PC-3 (cell line): ENCODE measurements at regions not wholly inside any gene's neighbourhood (a gene's known extent, or its start where the extent isn't known, plus 50 kb on each side); places are given as distances from the start of the nearest gene placed in this dataset.
"Not testable (repeated sequence)": the region's sequence is repeated elsewhere in the genome, so short reads cannot be mapped to it uniquely, and the experiment has no call there.

Experiments
- ATAC-seq: fragments of 200-7000 bp; cut with Tn5 transposase; 2 replicates; pipeline ENCODE4 v1.9.1; 2020; ENCODE audit warnings: mild to moderate bottlenecking, moderate library complexity
- BruUV-seq: library from RNA; stranded (reverse); fragments of 400-500 nt; replicated peaks from 2 replicates; lab custom pipeline; 2021; lab: Mats Ljungman, UMichigan
- CTCF ChIA-PET: fragments of 300-600 bp; sonication (Branson Sonifier 250); formaldehyde crosslinking; loops from one replicate; lab custom pipeline; 2022; ENCODE audit warnings: antibody characterized with exemption; lab: Charles Lee
- POLR2A ChIA-PET: fragments of 300-600 bp; sonication (Branson Sonifier 250); formaldehyde crosslinking; loops from one replicate; lab custom pipeline; 2022; ENCODE audit warnings: antibody characterized with exemption; ENCODE audit not compliant: unreplicated experiment; lab: Charles Lee
- DNase-seq: peaks from one replicate; pipeline ENCODE4 v3.0.0-alpha.2; 2015
- H2AFZ ChIP-seq: fragments of 300-600 bp; sonication (generic); 2 replicates; pipeline ENCODE4 v1.6.0; 2016; ENCODE audit warnings: antibody characterized with exemption, low read length
- H3F3A ChIP-seq: fragments of 300-600 bp; sonication (generic); one replicate; pipeline ENCODE4 v1.6.0; 2017; ENCODE audit warnings: antibody characterized with exemption, low read length, control low read depth, mild to moderate bottlenecking; ENCODE audit not compliant: unreplicated experiment
- H3K27ac ChIP-seq: fragments of 300-600 bp; sonication (generic); 2 replicates; pipeline ENCODE4 v1.5.1; 2016; ENCODE audit warnings: mild to moderate bottlenecking, low read length
- H3K27me3 ChIP-seq: fragments of 300-600 bp; sonication (generic); 2 replicates; pipeline ENCODE4 v1.6.1; 2016; ENCODE audit warnings: low read length, mixed read lengths
- H3K36me3 ChIP-seq: fragments of 300-600 bp; sonication (generic); 2 replicates; pipeline ENCODE4 v1.6.1; 2016; ENCODE audit warnings: low read depth, mixed run types, low read length, mixed read lengths
- H3K4me1 ChIP-seq: fragments of 300-600 bp; sonication (generic); 2 replicates; pipeline ENCODE4 v1.5.1; 2016; ENCODE audit warnings: low read length; ENCODE audit not compliant: insufficient read depth
- H3K4me2 ChIP-seq: fragments of 300-600 bp; sonication (generic); 2 replicates; pipeline ENCODE4 v1.6.0; 2016; ENCODE audit warnings: low read length
- H3K4me3 ChIP-seq: fragments of 300-600 bp; sonication (generic); 2 replicates; pipeline ENCODE4 v1.5.1; 2016; ENCODE audit warnings: mild to moderate bottlenecking, low read length, mixed read lengths
- H3K79me2 ChIP-seq: fragments of 300-600 bp; sonication (generic); 2 replicates; pipeline ENCODE4 v1.6.1; 2017; ENCODE audit warnings: low read length, mixed read lengths
- H3K9ac ChIP-seq: fragments of 300-600 bp; sonication (generic); 2 replicates; pipeline ENCODE4 v1.6.0; 2016; ENCODE audit warnings: mild to moderate bottlenecking, low read length
- H3K9me2 ChIP-seq: fragments of 300-600 bp; sonication (generic); replicated peaks from 2 replicates; pipeline ENCODE4 v1.6.1; 2016; ENCODE audit warnings: mixed run types, low read length, mixed read lengths
- H3K9me3 ChIP-seq: fragments of 300-600 bp; sonication (generic); 2 replicates; pipeline ENCODE4 v1.6.1; 2016; ENCODE audit warnings: low read length, mixed read lengths
- H4K20me1 ChIP-seq: fragments of 300-600 bp; sonication (generic); 2 replicates; pipeline ENCODE4 v1.6.1; 2016; ENCODE audit warnings: low read length, mixed read lengths
- EZH2 ChIP-seq: fragments of 300-600 bp; sonication (generic); IDR thresholded peaks from one replicate; pipeline ENCODE4 v1.6.1; 2017; ENCODE audit warnings: antibody characterized with exemption, mild to moderate bottlenecking, low read length; ENCODE audit not compliant: unreplicated experiment
- EZH2phosphoT487 ChIP-seq: fragments of 300-600 bp; sonication (generic); IDR thresholded peaks from 2 replicates; pipeline ENCODE4 v1.6.1; 2018; ENCODE audit warnings: mild to moderate bottlenecking, antibody characterized with exemption, low read length, borderline replicate concordance
- intact Hi-C: fragments of 100-400 bp; cut with micrococcal nuclease; formaldehyde crosslinking; loops from 2 replicates; pipeline ENCODE4 v1.9.0; 2023
- TF ChIP-seq, protein P1 (sequence below): fragments of 300-600 bp; sonication (generic); conservative IDR thresholded peaks from 2 replicates; pipeline ENCODE4 v1.5.1; 2017; ENCODE audit warnings: antibody characterized with exemption, low read depth, mild to moderate bottlenecking, low read length

DNA sequence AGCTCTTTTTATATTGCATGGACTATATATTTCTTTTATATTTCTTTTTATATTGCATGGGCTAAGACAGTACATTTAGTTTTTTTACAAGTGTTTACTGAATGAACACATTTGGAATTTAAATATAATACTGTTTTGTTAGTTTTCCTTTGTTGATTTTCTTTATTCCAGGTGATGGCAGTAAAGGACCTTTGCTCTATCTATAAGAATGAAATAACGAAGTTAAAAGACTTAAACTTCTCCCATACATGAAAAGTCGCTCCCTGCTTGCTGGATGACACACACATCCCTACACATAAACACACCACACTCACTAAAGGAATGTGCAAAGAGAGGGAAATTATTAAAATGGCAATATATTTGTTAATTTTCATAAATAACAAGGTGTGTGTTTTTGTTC, 102.5 kb upstream of the ANXA10 start:
- Histone ChIP-seq H3K4me3 (no peak overlapping the region), H3K9ac (no peak overlapping the region), H3F3A (no peaks in the 10 kb centered on the region), H3K9me2 (no peaks in the 10 kb centered on the region), H3K9me3 (no peaks in the 10 kb centered on the region), H3K27ac (no peak overlapping the region), H3K27me3 (no peaks in the 10 kb centered on the region), H3K4me2 (no peak overlapping the region), H3K4me1 (no peaks in the 10 kb centered on the region), H3K79me2 (no peaks in the 10 kb centered on the region), H3K36me3 (no peaks in the 10 kb centered on the region; the same call in 1 of the 2 replicates), H2AFZ (no peak overlapping the region), H4K20me1 (no peaks in the 10 kb centered on the region)
- TF ChIP-seq, protein P1, sequence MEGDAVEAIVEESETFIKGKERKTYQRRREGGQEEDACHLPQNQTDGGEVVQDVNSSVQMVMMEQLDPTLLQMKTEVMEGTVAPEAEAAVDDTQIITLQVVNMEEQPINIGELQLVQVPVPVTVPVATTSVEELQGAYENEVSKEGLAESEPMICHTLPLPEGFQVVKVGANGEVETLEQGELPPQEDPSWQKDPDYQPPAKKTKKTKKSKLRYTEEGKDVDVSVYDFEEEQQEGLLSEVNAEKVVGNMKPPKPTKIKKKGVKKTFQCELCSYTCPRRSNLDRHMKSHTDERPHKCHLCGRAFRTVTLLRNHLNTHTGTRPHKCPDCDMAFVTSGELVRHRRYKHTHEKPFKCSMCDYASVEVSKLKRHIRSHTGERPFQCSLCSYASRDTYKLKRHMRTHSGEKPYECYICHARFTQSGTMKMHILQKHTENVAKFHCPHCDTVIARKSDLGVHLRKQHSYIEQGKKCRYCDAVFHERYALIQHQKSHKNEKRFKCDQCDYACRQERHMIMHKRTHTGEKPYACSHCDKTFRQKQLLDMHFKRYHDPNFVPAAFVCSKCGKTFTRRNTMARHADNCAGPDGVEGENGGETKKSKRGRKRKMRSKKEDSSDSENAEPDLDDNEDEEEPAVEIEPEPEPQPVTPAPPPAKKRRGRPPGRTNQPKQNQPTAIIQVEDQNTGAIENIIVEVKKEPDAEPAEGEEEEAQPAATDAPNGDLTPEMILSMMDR, result peak; percentile 54
- TF ChIP-seq EZH2phosphoT487, result no peak
- TF ChIP-seq EZH2, result no peak
- CTCF ChIA-PET, result no interaction called here
- ATAC-seq, result peak; percentile 68
- no TSS peak for BruUV-seq
- intact Hi-C loops, result loop anchor here (1.0 to 10.0 kb wide), 4 partner anchors 38 to 365 kb away; no protein-coding TSS in a partner anchor
- POLR2A ChIA-PET, result no interaction called here
- DNase-seq, result peak; percentile 48

DNA sequence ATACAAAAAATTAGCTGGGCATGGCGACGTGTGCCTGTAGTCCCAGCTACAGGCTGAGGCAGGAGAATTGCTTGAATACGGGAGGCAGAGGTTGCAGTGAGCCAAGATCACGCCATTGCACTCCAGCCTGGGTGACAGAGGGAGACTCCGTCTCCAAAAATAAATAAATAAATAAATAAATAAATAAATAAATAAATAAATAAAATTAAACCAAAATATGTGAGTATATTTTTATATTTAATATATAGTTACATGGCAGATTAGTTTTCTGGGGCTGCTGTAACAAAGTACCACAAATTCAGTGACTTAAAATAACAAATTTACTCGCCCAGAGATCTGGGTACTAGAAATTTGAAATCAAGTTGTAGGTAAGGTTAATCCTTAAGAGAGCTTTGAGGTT, 84.2 kb upstream of the ANXA10 start:
- H3K27ac ChIP-seq, H3K9me3 ChIP-seq, ATAC-seq, intact Hi-C loops, CTCF ChIA-PET, H3K27me3 ChIP-seq, POLR2A ChIA-PET, H3K36me3 ChIP-seq, H3K9me2 ChIP-seq, H3K4me3 ChIP-seq, H2AFZ ChIP-seq, H4K20me1 ChIP-seq, H3K4me2 ChIP-seq, BruUV-seq, H3K4me1 ChIP-seq, H3K9ac ChIP-seq, H3K79me2 ChIP-seq, H3F3A ChIP-seq, DNase-seq: not testable (repeated sequence)

DNA sequence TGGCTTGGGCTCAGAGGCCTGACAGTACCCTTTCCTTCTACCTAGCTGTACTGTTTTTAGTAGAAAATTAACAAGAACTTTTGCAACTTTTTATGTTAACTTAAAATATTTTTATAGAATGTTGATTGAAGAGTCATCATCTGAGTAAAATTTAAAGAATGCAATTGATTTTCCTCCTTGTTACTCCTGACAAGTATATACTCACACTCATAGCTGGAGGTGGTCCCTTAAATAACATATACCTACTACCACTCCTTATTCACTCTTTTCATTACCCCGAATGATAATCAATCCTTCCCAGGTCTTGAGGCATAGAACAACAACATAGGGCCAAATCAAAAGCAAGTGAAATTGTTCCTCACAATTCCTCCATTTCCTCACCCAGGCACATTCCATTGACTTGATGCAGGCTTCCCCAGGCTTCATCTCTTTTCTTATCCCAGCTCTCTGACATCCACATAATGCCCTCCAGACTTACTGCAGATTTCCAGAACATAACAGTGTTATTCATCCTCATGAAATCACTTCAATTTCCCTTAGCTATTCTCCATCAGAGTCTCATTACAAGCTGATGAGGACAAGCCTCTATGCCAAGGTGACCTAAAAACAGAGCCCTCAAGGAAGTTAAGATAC, 73.2 kb upstream of the ANXA10 start:
- Histone ChIP-seq H3K27me3 (no peaks in the 10 kb centered on the region), H3F3A (no peaks in the 10 kb centered on the region), H3K36me3 (no peaks in the 10 kb centered on the region), H3K9me3 (no peaks in the 10 kb centered on the region), H3K27ac (no peak overlapping the region), H2AFZ (no peak overlapping the region), H3K4me3 (no peak overlapping the region), H4K20me1 (no peaks in the 10 kb centered on the region), H3K4me1 (peaks cover 9% of the 10 kb centered on the region), H3K4me2 (peak overlapping the region; percentile 46), H3K9me2 (no peaks in the 10 kb centered on the region), H3K79me2 (no peaks in the 10 kb centered on the region), H3K9ac (no peak overlapping the region)
- BruUV-seq, result TSS peak; percentile 52
- CTCF ChIA-PET, result no interaction called here
- POLR2A ChIA-PET, result no interaction called here
- peak; percentile 35 for DNase-seq
- ATAC-seq, result peak; percentile 84
- TF ChIP-seq, protein P1, result no peak
- no peak for TF ChIP-seq EZH2
- no peak for TF ChIP-seq EZH2phosphoT487
- intact Hi-C loops, result no loop called here
